ENCODE measurements at regions not wholly inside any gene's neighbourhood (a gene's known extent, or its start where the extent isn't known, plus 50 kb on each side); places are given as distances from the start of the nearest gene placed in this dataset.

- TF ChIP-seq CTCF (IDR thresholded peaks at IDR 0.05) (no peak), POLR2A (IDR thresholded peaks at IDR 0.05) (no peak)
These were observed 83.6 kb upstream of the ARHGAP5 start for GRCh38 chr14:31993521-31993951.
